GM23338 (cell line): ENCODE measurements at regions not wholly inside any gene's neighbourhood (a gene's known extent, or its start where the extent isn't known, plus 50 kb on each side); places are given as distances from the start of the nearest gene placed in this dataset.

Experiments
- ATAC-seq: fragments of 200-7000 bp; cut with Tn5 transposase; 3 replicates; pipeline ENCODE4 v1.9.1; 2020
- DNase-seq: peaks from one replicate; pipeline ENCODE4 v3.0.0-alpha.2; 2015; ENCODE audit warnings: low spot score
- H2AFZ ChIP-seq: fragments of 200-600 bp; sonication (generic); 2 replicates; pipeline ENCODE4 v1.8.0; 2016; ENCODE audit warnings: antibody characterized with exemption, mild to moderate bottlenecking, moderate library complexity
- H3F3A ChIP-seq: fragments of 200-600 bp; sonication (generic); replicated peaks from 2 replicates; pipeline ENCODE4 v1.8.0; 2017; ENCODE audit warnings: antibody characterized with exemption, mixed run types, low read depth
- H3K27ac ChIP-seq: fragments of 200-600 bp; sonication (generic); 2 replicates; pipeline ENCODE4 v1.6.1; 2016; ENCODE audit warnings: low read depth
- H3K27me3 ChIP-seq: fragments of 200-600 bp; sonication (generic); 2 replicates; pipeline ENCODE4 v1.8.0; 2016; ENCODE audit warnings: mild to moderate bottlenecking, mixed run types, moderate library complexity; ENCODE audit not compliant: insufficient read depth
- H3K36me3 ChIP-seq: fragments of 200-600 bp; sonication (generic); 2 replicates; pipeline ENCODE4 v1.8.0; 2016; ENCODE audit warnings: mild to moderate bottlenecking; ENCODE audit not compliant: insufficient read depth
- H3K4me1 ChIP-seq: fragments of 200-600 bp; sonication (generic); 2 replicates; pipeline ENCODE4 v1.8.0; 2016; ENCODE audit warnings: mild to moderate bottlenecking, moderate library complexity; ENCODE audit not compliant: insufficient read depth
- H3K4me2 ChIP-seq: fragments of 200-600 bp; sonication (generic); 2 replicates; pipeline ENCODE4 v1.7.1; 2017; ENCODE audit warnings: mixed run types
- H3K4me3 ChIP-seq: fragments of 200-600 bp; sonication (generic); 2 replicates; pipeline ENCODE4 v1.6.1; 2016; ENCODE audit warnings: mixed run types
- H3K79me2 ChIP-seq: fragments of 200-600 bp; sonication (generic); replicated peaks from 2 replicates; pipeline ENCODE4 v1.8.0; 2017; ENCODE audit warnings: mild to moderate bottlenecking; ENCODE audit not compliant: insufficient read depth
- H3K9me2 ChIP-seq: fragments of 200-600 bp; sonication (generic); 2 replicates; pipeline ENCODE4 v1.8.0; 2017; ENCODE audit not compliant: insufficient read depth
- H4K20me1 ChIP-seq: fragments of 200-600 bp; sonication (generic); replicated peaks from 2 replicates; pipeline ENCODE4 v1.8.0; 2017; ENCODE audit warnings: mild to moderate bottlenecking; ENCODE audit not compliant: insufficient read depth
- H3K27ac Mint-ChIP-seq: 2 replicates; pipeline ENCODE4 v1.8.0; 2020; ENCODE audit warnings: inconsistent platforms, mild to moderate bottlenecking, moderate library complexity, mixed read lengths
- H3K27me3 Mint-ChIP-seq: 3 replicates; pipeline ENCODE4 v1.8.0; 2022; ENCODE audit warnings: low read depth, mild to moderate bottlenecking, moderate library complexity, mixed read lengths, inconsistent platforms; ENCODE audit not compliant: insufficient read depth, poor library complexity
- H3K36me3 Mint-ChIP-seq: 3 replicates; pipeline ENCODE4 v1.8.0; 2021; ENCODE audit warnings: low read depth, mild to moderate bottlenecking, inconsistent platforms, moderate library complexity, mixed read lengths
- H3K4me1 Mint-ChIP-seq: 3 replicates; pipeline ENCODE4 v1.8.0; 2020; ENCODE audit warnings: mild to moderate bottlenecking, inconsistent platforms, mixed read lengths
- H3K4me3 Mint-ChIP-seq: 3 replicates; pipeline ENCODE4 v1.8.0; 2021; ENCODE audit warnings: moderate library complexity, mild to moderate bottlenecking, inconsistent platforms, mixed read lengths
- H3K9me3 Mint-ChIP-seq: 3 replicates; pipeline ENCODE4 v1.8.0; 2020; ENCODE audit warnings: moderate library complexity, mild to moderate bottlenecking, inconsistent platforms, mixed read lengths
- CREB1 ChIP-seq: fragments of 250-450 bp; sonication (Bioruptor Pico); IDR thresholded peaks from 2 replicates; pipeline ENCODE4 v1.5.0; 2020; ENCODE audit warnings: low read depth, mild to moderate bottlenecking, moderate library complexity
- CTCF ChIP-seq, 2 experiments: fragments of 200-600 bp in 1 of 2; sonication (generic) in 1 of 2; conservative IDR thresholded peaks; 2 replicates each; pipeline versions ENCODE4 v1.5.1 to v1.6.1; 2016 to 2017; ENCODE audit warnings: antibody characterized with exemption in 2 of 2, low read depth in 2 of 2, mild to moderate bottlenecking in 2 of 2, moderate library complexity in 1 of 2
- ETS1 ChIP-seq: IDR thresholded peaks from 2 replicates; pipeline ENCODE4 v1.6.1; 2016; ENCODE audit warnings: antibody characterized with exemption
- EZH2 ChIP-seq: fragments of 200-600 bp; sonication (generic); IDR thresholded peaks from one replicate; pipeline ENCODE4 v1.8.0; 2017; ENCODE audit warnings: antibody characterized with exemption, mild to moderate bottlenecking, low read depth; ENCODE audit not compliant: unreplicated experiment
- EZH2phosphoT487 ChIP-seq: fragments of 200-600 bp; sonication (generic); IDR thresholded peaks from one replicate; pipeline ENCODE4 v1.8.1; 2018; ENCODE audit warnings: antibody characterized with exemption; ENCODE audit not compliant: unreplicated experiment
- JUNB ChIP-seq: IDR thresholded peaks from one replicate; pipeline ENCODE4 v1.6.1; 2016; ENCODE audit warnings: antibody characterized with exemption; ENCODE audit not compliant: unreplicated experiment
- NANOG ChIP-seq: IDR thresholded peaks from 2 replicates; pipeline ENCODE4 v1.6.1; 2016; ENCODE audit warnings: antibody characterized with exemption, borderline replicate concordance
- POLR2AphosphoS5 ChIP-seq: IDR thresholded peaks from 2 replicates; pipeline ENCODE4 v1.6.1; 2016; ENCODE audit warnings: antibody characterized with exemption, low read depth
- REST ChIP-seq: IDR thresholded peaks from one replicate; pipeline ENCODE4 v1.6.1; 2018; ENCODE audit warnings: antibody characterized with exemption; ENCODE audit not compliant: unreplicated experiment
- STAT1 ChIP-seq: IDR thresholded peaks from one replicate; pipeline ENCODE4 v1.6.1; 2016; ENCODE audit warnings: antibody characterized with exemption; ENCODE audit not compliant: unreplicated experiment
- ZNF114 ChIP-seq: fragments of 250-450 bp; sonication (Bioruptor Pico); IDR thresholded peaks from 2 replicates; pipeline ENCODE4 v1.5.0; 2020; ENCODE audit warnings: mild to moderate bottlenecking, moderate library complexity
- ZNF331 ChIP-seq: fragments of 250-450 bp; sonication (Bioruptor Pico); IDR thresholded peaks from 2 replicates; pipeline ENCODE4 v1.5.0; 2020; ENCODE audit warnings: low read depth, mild to moderate bottlenecking, moderate library complexity

GRCh38 chr4:181859439-181859838 is 383.8 kb upstream of the TENM3 start (continued):
- no peak for TF ChIP-seq POLR2AphosphoS5
- no peak for TF ChIP-seq ETS1
- no peak for TF ChIP-seq CTCF (conservative IDR thresholded peaks at IDR 0.05; ENCODE audit: low read depth in 2 of 2)
- TF ChIP-seq EZH2phosphoT487: no peak
- no peak for TF ChIP-seq ZNF331 (CRISPR knock-in tag)
- no peak for TF ChIP-seq ZNF114
- TF ChIP-seq EZH2: no peak
- no peak for TF ChIP-seq STAT1

- no peaks in the 10 kb centered on the region for H3K9me3 Mint-ChIP-seq
- Histone ChIP-seq H3K4me1 (no peaks in the 10 kb centered on the region), H3F3A (no peaks in the 10 kb centered on the region), H3K9me2 (no peaks in the 10 kb centered on the region), H3K27ac (no peak overlapping the region), H3K79me2 (no peaks in the 10 kb centered on the region), H3K4me2 (no peak overlapping the region), H4K20me1 (no peaks in the 10 kb centered on the region), H2AFZ (no peak overlapping the region), H3K36me3 (no peaks in the 10 kb centered on the region), H3K4me3 (no peak overlapping the region), H3K27me3 (no peaks in the 10 kb centered on the region)
- H3K4me3 Mint-ChIP-seq: no peak overlapping the region
- H3K36me3 Mint-ChIP-seq: no peaks in the 10 kb centered on the region
- no peak overlapping the region for H3K27ac Mint-ChIP-seq
- H3K27me3 Mint-ChIP-seq: no peaks in the 10 kb centered on the region
- no peaks in the 10 kb centered on the region for H3K4me1 Mint-ChIP-seq
- DNase-seq (no peak), ATAC-seq (no peak)
- TF ChIP-seq CTCF (conservative IDR thresholded peaks at IDR 0.05; ENCODE audit: low read depth in 2 of 2) (no peak), ZNF331 (CRISPR knock-in tag) (no peak), POLR2AphosphoS5 (no peak), CREB1 (CRISPR knock-in tag) (no peak), JUNB (no peak), REST (no peak), ETS1 (no peak), STAT1 (no peak), EZH2 (no peak), ZNF114 (no peak), NANOG (no peak)
Observed at GRCh38 chr4:181860157-181860556, 383.0 kb upstream of the TENM3 start.
